H9 (cell line): ENCODE measurements at regions not wholly inside any gene's neighbourhood (a gene's known extent, or its start where the extent isn't known, plus 50 kb on each side); places are given as distances from the start of the nearest gene placed in this dataset.

Experiments used
- DNase-seq: peaks from one replicate; pipeline ENCODE4 v3.0.0-alpha.2; 2017
- H2AFZ ChIP-seq: one replicate; pipeline ENCODE4 v1.6.1; 2013; ENCODE audit warnings: mild to moderate bottlenecking, low read length, control low read depth, moderate library complexity
- H2AK5ac ChIP-seq: 2 replicates; pipeline ENCODE4 v1.6.1; 2013; ENCODE audit warnings: low read length, control low read depth, mixed read lengths; ENCODE audit not compliant: insufficient read length
- H2BK120ac ChIP-seq: one replicate; pipeline ENCODE4 v1.6.1; 2013; ENCODE audit warnings: low read depth, mild to moderate bottlenecking, low read length, control low read depth, inconsistent platforms; ENCODE audit not compliant: poor library complexity, severe bottlenecking
- H2BK12ac ChIP-seq: 2 replicates; pipeline ENCODE4 v1.6.1; 2013; ENCODE audit warnings: low read length, control low read depth, mixed read lengths, low read depth; ENCODE audit not compliant: insufficient read length
- H2BK15ac ChIP-seq: 2 replicates; pipeline ENCODE4 v1.6.1; 2013; ENCODE audit warnings: low read depth, low read length, control low read depth
- H2BK20ac ChIP-seq: one replicate; pipeline ENCODE4 v1.6.1; 2013; ENCODE audit warnings: low read depth, mild to moderate bottlenecking, low read length, control low read depth, inconsistent platforms; ENCODE audit not compliant: poor library complexity, severe bottlenecking
- H2BK5ac ChIP-seq: 2 replicates; pipeline ENCODE4 v1.6.1; 2013; ENCODE audit warnings: low read length, control low read depth, mixed read lengths; ENCODE audit not compliant: insufficient read length
- H3K14ac ChIP-seq: 2 replicates; pipeline ENCODE4 v1.6.1; 2013; ENCODE audit warnings: low read length, control low read depth; ENCODE audit not compliant: insufficient read depth
- H3K18ac ChIP-seq: 2 replicates; pipeline ENCODE4 v1.6.1; 2013; ENCODE audit warnings: low read depth, mild to moderate bottlenecking, mixed read lengths, low read length, control low read depth; ENCODE audit not compliant: insufficient read length
- H3K23ac ChIP-seq: 2 replicates; pipeline ENCODE4 v1.6.1; 2013; ENCODE audit warnings: low read length, control low read depth, mixed read lengths, low read depth; ENCODE audit not compliant: insufficient read length
- H3K23me2 ChIP-seq: 2 replicates; pipeline ENCODE4 v1.6.1; 2013; ENCODE audit warnings: low read depth, mild to moderate bottlenecking, mixed read lengths, low read length, control low read depth; ENCODE audit not compliant: insufficient read length, poor library complexity, severe bottlenecking
- H3K27ac ChIP-seq: 2 replicates; pipeline ENCODE4 v1.5.1; 2013; ENCODE audit warnings: low read length, control low read depth, mixed read lengths, low read depth; ENCODE audit not compliant: insufficient read length
- H3K27me3 ChIP-seq: 2 replicates; pipeline ENCODE4 v1.6.1; 2013; ENCODE audit warnings: low read length, control low read depth, inconsistent platforms; ENCODE audit not compliant: insufficient read depth
- H3K4ac ChIP-seq: 2 replicates; pipeline ENCODE4 v1.6.1; 2013; ENCODE audit warnings: low read depth, mild to moderate bottlenecking, control low read depth, inconsistent platforms, low read length, moderate library complexity
- H3K4me1 ChIP-seq: 2 replicates; pipeline ENCODE4 v1.6.1; 2013; ENCODE audit warnings: low read length, control low read depth, inconsistent platforms; ENCODE audit not compliant: insufficient read depth
- H3K4me2 ChIP-seq: 2 replicates; pipeline ENCODE4 v1.6.1; 2013; ENCODE audit warnings: low read length, control low read depth, mixed read lengths; ENCODE audit not compliant: insufficient read length, insufficient read depth
- H3K56ac ChIP-seq: 2 replicates; pipeline ENCODE4 v1.6.1; 2013; ENCODE audit warnings: low read depth, mild to moderate bottlenecking, mixed read lengths, low read length, control low read depth; ENCODE audit not compliant: insufficient read length
- H3K79me1 ChIP-seq: 2 replicates; pipeline ENCODE4 v1.6.1; 2013; ENCODE audit warnings: low read depth, mild to moderate bottlenecking, moderate library complexity, low read length, control low read depth, inconsistent platforms; ENCODE audit not compliant: insufficient read depth, poor library complexity, severe bottlenecking
- H3K79me2 ChIP-seq: 2 replicates; pipeline ENCODE4 v1.6.1; 2013; ENCODE audit warnings: low read length, control low read depth, inconsistent platforms; ENCODE audit not compliant: insufficient read depth
- H3K9ac ChIP-seq: 2 replicates; pipeline ENCODE4 v1.6.1; 2013; ENCODE audit warnings: low read length, control low read depth, mixed read lengths; ENCODE audit not compliant: insufficient read length; ENCODE audit errors: extremely low read depth
- H3K9me3 ChIP-seq: one replicate; pipeline ENCODE4 v1.6.1; 2013; ENCODE audit warnings: low read depth, low read length, inconsistent platforms; ENCODE audit not compliant: control insufficient read depth
- H3T11ph ChIP-seq: one replicate; pipeline ENCODE4 v1.6.1; 2013; ENCODE audit warnings: mild to moderate bottlenecking, low read length, control low read depth, inconsistent platforms
- H4K20me1 ChIP-seq: one replicate; pipeline ENCODE4 v1.6.1; 2013; ENCODE audit not compliant: control insufficient read depth, insufficient read length, insufficient read depth
- H4K5ac ChIP-seq: 2 replicates; pipeline ENCODE4 v1.6.1; 2013; ENCODE audit warnings: low read depth, mild to moderate bottlenecking, mixed read lengths, low read length, control low read depth; ENCODE audit not compliant: insufficient read length
- H4K8ac ChIP-seq: replicated peaks from 2 replicates; pipeline ENCODE4 v1.6.1; 2013; ENCODE audit warnings: low read length, control low read depth, mixed read lengths, low read depth; ENCODE audit not compliant: insufficient read length
- H4K91ac ChIP-seq: 2 replicates; pipeline ENCODE4 v1.6.1; 2013; ENCODE audit warnings: low read depth, mild to moderate bottlenecking, moderate library complexity, mixed read lengths, low read length, control low read depth; ENCODE audit not compliant: insufficient read length
- H3K27ac Mint-ChIP-seq, 3 experiments: 2 replicates in 2 of 3; 3 replicates in 1 of 3; pipeline ENCODE4 v1.8.0; 2020 to 2021; ENCODE audit warnings: mixed read lengths in 3 of 3, mild to moderate bottlenecking in 1 of 3, moderate library complexity in 1 of 3
- H3K27me3 Mint-ChIP-seq: 2 replicates; pipeline ENCODE4 v1.8.0; 2021; ENCODE audit warnings: low read depth, mild to moderate bottlenecking, moderate library complexity, mixed read lengths
- H3K36me3 Mint-ChIP-seq, 3 experiments: 2 replicates in 2 of 3; 3 replicates in 1 of 3; pipeline ENCODE4 v1.8.0; 2020 to 2021; ENCODE audit warnings: low read depth in 3 of 3, mixed read lengths in 3 of 3; ENCODE audit not compliant: insufficient read depth in 1 of 3
- H3K4me1 Mint-ChIP-seq, 2 experiments: 2 replicates each; pipeline ENCODE4 v1.8.0; 2020; ENCODE audit warnings: mixed read lengths in 2 of 2
- H3K4me3 Mint-ChIP-seq, 2 experiments: 2 replicates in 1 of 2; 3 replicates in 1 of 2; pipeline ENCODE4 v1.8.0; 2020 to 2021; ENCODE audit warnings: mild to moderate bottlenecking in 2 of 2, mixed read lengths in 2 of 2, moderate library complexity in 1 of 2
- H3K9me3 Mint-ChIP-seq, 2 experiments: 2 replicates in 1 of 2; 3 replicates in 1 of 2; pipeline ENCODE4 v1.8.0; 2020; ENCODE audit warnings: mild to moderate bottlenecking in 2 of 2, mixed read lengths in 2 of 2, moderate library complexity in 1 of 2
- CTCF ChIP-seq: fragments of 200-600 bp; sonication (generic); conservative IDR thresholded peaks from 3 replicates; pipeline ENCODE4 v1.8.0; 2021; ENCODE audit warnings: antibody characterized with exemption, mild to moderate bottlenecking
- WGBS: extraction: QIAGEN DNeasy Blood & Tissue Kit; methylation state at CpG from one replicate; pipeline ENCODE4 v1.1.7; 2013; ENCODE audit warnings: missing lambda C conversion rate, low lambda C conversion rate, mixed read lengths; ENCODE audit not compliant: insufficient read length; ENCODE audit errors: extremely low coverage; 5-methylcytosine and 5-hydroxymethylcytosine counted together

DNA sequence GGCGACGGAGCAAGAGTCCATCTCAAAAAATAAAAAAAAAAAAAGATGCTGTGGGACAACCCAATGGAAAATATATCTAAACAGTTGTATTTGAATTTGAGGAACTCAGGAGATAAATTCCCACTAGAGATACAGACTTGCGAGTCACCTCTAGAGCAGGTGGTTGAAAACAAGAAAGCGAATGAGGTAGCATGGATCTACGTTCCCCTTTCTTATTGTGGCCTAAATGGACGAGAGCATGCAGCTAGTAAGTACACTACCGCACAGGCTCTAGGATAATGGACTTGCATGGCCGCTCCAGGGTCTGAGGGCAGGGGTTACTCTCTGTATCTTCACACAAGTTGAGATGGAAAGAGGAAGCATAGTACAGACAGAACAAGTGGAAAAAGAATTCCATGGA lies 63.5 kb upstream of the TGFBR2 start:
- no peak overlapping the region for H3K4me3 Mint-ChIP-seq
- H4K5ac ChIP-seq = no peak overlapping the region
- H4K20me1 ChIP-seq = no peaks in the 10 kb centered on the region
- H2BK5ac ChIP-seq = no peak overlapping the region
- no peak overlapping the region for H2AFZ ChIP-seq
- H3K27ac ChIP-seq = no peak overlapping the region
- DNase-seq = no peak
- H2BK120ac ChIP-seq = no peak overlapping the region
- WGBS = no CpG with 5 or more reads among the region's 8 CpGs
- no peaks in the 10 kb centered on the region for H3K9me3 ChIP-seq
- H3T11ph ChIP-seq = no peak overlapping the region
- no peak overlapping the region for H3K23ac ChIP-seq
- H3K36me3 Mint-ChIP-seq = peaks cover 5 to 14% (median 7%) of the 10 kb centered on the region in 3 experiments
- H3K4me2 ChIP-seq = no peak overlapping the region
- no peak overlapping the region for H3K56ac ChIP-seq
- peaks cover 4 to 9% of the 10 kb centered on the region in 2 experiments for H3K9me3 Mint-ChIP-seq
- H3K4ac ChIP-seq = no peak overlapping the region
- peaks cover 3 to 8% of the 10 kb centered on the region in 2 experiments for H3K4me1 Mint-ChIP-seq
- H2BK15ac ChIP-seq = no peak overlapping the region
- no peak overlapping the region for H2AK5ac ChIP-seq
- no peak overlapping the region for H4K91ac ChIP-seq
- TF ChIP-seq CTCF = no peak
- no peaks in the 10 kb centered on the region for H3K27me3 ChIP-seq
- no peak overlapping the region for H2BK20ac ChIP-seq
- H3K9ac ChIP-seq = no peak overlapping the region
- no peak overlapping the region for H4K8ac ChIP-seq
- no peak overlapping the region for H2BK12ac ChIP-seq
- H3K14ac ChIP-seq = no peak overlapping the region
- no peak overlapping the region for H3K18ac ChIP-seq
- no peaks in the 10 kb centered on the region for H3K23me2 ChIP-seq
- H3K27me3 Mint-ChIP-seq = no peaks in the 10 kb centered on the region; the same call in 1 of the 2 replicates
- 0 out of 2 replicates have a peak, but pooled peaks cover 2% of the 10 kb centered on the region for H3K4me1 ChIP-seq
- no peaks in the 10 kb centered on the region for H3K79me1 ChIP-seq
- H3K79me2 ChIP-seq = no peaks in the 10 kb centered on the region
- H3K27ac Mint-ChIP-seq = no peak overlapping the region
